HL-60/S4 treated with phorbol 12-myristate 13-acetate at 8.2 ng/mL for 4 days and 3 days (cell line): ENCODE measurements at regions not wholly inside any gene's neighbourhood (a gene's known extent, or its start where the extent isn't known, plus 50 kb on each side); places are given as distances from the start of the nearest gene placed in this dataset.

Experiments
- in situ Hi-C: fragments of 300-500 bp; cut with MboI; formaldehyde crosslinking; loops from 2 replicates; pipeline ENCODE4 v1.15.0; 2022; ENCODE audit warnings: low sequenced_read_pairs

DNA sequence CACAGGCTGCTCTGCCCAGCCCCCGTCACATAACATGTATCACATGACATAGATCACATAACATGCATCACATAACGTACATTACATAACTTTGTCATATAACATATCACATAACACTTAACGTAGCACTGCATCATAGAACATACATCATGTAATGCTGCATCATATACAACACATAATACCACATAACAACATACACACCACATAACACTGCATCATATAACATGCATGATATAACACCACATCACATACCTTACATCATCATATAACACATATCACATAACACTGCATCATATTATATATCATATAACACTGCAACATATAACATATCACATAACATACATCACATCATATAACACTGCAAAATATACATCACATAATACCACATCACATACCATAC, 83.8 kb downstream of the AXIN2 start:
- in situ Hi-C loops: no loop called here

DNA sequence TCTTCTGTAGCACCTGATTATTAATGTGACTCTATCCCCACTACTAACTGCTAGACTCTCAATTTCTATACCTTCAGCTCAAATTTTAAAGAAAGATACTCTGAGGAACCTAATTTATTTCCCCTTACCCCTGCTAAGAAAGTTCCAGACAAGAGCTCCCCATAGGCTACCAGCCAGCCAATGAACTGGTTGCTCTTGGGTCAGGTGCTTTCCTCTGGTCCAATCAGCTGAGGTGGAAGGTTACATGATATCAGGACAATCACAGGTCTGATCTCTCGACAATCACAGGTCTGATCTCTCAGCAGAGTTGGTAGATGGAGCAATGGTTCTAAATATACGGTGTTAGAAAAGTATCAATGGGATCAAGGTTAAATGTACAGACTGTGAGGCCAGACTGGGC, 86.8 kb downstream of the AXIN2 start:
- in situ Hi-C loops: no loop called here

DNA sequence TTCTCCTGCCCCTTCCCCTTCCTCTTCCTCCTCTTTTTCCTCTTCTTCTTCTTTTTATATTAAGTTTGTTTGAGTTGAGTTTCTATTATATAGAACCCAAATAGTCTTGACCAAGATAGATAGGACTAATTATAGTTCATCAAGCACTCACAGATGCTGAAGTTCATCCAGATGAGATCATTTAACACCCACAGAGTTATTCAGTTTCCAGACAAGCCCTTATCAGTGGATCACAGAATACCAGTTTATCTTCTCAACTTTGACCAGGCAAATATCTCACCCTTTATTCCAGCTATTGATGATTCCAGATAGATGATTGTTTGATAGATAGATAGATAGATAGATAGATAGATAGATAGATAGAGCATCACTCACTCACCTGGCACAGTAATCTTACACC, 87.5 kb downstream of the AXIN2 start:
- in situ Hi-C loops: no loop called here

DNA sequence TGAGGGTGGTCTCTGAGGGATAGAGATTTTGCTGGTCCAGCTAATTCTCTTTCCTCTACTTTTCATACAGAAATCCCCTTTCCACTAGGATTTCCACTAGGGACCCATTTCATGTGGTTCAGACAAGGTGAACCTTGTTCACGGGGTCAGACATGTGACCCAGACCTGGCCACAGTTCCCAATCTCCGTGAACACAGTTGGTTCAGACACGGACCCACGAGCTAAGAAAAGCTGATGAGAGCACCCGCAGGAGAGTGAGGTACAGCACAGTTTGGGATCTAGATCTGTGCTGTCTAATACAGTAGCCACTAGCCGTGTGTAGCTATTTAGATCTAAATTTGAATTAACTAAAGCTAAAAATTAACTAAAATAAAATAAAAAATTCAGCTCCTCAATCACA, 88.1 kb downstream of the AXIN2 start:
- in situ Hi-C loops: no loop called here

DNA sequence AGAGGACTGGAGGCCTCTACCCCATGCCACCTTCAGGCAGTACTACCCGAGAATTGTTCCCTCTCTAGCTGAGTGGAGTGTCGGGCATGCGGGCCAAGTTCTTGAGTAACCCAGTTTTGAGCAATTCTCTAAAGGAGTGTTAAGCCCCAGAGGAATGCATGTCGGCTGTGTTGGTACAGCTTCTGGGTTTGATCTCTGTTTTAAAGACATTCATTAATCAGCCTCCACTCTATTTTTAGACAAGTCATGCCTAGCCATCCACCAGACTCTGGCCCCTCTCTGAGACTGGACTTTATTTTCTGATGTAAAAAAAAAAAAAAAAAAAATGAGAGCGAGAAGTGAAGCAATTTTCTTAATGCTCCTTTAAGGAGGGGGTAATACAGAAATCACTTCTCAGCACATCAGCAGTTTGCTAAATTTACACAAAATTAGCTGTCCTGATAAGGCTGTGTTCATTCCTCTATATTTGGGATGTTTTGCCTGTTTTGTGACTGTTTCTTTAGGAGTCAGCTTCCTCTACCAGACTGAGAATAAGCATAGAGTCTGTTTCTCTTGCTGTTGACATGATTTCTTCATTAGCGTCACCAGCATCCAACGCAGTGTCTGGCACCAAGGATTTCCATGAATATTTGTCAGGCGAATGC, 88.7 kb downstream of the AXIN2 start:
- in situ Hi-C loops: no loop called here

DNA sequence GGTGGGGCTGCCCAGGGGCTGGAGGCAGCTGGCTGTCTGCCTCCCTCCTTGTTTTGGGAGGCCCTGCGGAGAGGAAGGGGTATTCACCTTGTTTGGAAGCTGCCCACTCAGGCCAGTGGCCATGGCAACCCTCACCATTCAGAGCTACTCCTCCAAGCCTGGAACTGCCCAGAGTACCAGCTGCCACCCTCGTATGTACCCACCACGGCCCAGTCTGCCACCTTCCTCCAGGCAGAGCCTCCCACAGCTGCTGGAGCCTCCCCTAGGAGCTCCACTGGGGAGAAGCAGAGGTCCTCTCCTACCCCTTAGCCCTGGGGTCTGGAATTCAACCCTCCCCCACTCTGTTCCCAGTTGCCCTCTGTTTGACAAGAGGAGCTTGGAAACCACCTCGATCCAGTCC, 90.7 kb downstream of the AXIN2 start:
- in situ Hi-C loops: no loop called here

DNA sequence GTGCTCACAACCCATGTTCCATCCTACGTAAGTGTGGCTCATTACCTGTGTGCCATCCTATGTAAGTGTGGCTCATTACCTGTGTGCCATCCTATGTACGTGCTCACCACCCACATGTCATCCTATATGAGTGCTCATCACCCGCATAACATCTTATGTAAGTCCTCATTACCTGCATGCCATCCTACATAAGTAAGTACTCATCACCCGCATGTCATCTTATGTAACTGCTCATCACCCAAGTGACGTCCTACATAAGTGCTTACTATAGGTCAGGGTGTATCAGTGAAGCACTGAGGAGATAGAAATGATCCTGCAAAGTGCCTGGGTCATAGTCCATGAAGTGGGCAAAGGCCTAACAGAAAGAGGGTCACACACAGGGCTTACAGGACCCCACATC, 93.1 kb downstream of the AXIN2 start:
- in situ Hi-C loops: no loop called here

DNA sequence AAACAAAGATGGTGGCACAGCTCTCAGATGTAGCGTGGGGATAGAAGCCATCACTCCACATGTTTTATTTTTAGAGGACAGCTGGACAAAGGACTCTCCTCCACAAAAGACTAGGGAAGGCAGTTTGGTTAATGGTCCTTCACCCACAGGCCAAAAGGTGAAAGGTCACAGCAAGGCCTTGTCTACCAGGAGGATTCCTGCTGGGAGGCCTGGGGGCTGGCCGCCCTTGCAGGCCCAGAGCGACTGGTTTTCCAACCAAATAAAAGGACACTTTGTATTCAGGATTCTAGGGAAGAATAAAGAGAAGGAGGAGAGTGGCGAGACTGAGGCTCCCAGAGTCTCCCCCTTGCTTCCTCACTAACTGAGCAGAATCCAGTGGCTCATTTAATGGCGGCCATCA, 94.3 kb downstream of the AXIN2 start:
- in situ Hi-C loops: no loop called here

DNA sequence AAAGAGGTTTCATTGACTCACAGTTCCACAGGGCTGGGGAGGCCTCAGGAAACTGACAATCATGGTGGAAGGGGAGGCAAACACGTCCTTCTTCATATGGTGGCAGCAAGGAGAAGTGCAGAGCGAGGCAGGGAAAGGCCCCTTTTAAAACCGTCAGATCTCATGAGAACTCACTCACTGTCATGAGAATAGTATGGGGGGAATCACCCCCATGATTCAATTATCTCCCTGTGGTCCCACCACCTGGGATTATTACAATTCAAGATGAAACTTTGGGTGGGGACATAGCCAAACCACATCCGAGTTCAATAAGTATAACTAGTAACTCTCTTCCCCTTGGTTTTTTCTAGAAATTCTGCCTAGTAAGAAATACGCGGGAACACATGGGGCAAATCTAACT, 94.9 kb downstream of the AXIN2 start:
- in situ Hi-C loops: no loop called here

DNA sequence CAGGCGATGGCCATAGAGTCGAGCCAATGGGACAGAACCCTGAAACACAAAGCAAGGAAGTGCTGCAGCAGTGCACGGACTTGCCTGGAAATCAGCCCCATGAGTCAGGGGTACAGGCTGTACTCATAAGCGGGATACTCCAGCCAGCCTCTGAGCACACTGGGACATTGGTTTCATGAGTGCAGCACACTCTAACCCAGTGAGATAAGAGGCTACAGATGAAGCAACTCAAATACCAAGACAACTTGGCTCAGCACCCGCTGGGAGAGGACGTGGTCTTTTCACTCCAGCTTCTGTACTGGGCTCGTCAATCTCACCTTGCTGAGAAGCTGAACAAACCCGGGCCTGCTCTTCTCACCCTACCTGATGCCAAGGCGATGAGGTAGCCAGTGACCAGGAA, 98.2 kb downstream of the AXIN2 start:
- in situ Hi-C loops: no loop called here

DNA sequence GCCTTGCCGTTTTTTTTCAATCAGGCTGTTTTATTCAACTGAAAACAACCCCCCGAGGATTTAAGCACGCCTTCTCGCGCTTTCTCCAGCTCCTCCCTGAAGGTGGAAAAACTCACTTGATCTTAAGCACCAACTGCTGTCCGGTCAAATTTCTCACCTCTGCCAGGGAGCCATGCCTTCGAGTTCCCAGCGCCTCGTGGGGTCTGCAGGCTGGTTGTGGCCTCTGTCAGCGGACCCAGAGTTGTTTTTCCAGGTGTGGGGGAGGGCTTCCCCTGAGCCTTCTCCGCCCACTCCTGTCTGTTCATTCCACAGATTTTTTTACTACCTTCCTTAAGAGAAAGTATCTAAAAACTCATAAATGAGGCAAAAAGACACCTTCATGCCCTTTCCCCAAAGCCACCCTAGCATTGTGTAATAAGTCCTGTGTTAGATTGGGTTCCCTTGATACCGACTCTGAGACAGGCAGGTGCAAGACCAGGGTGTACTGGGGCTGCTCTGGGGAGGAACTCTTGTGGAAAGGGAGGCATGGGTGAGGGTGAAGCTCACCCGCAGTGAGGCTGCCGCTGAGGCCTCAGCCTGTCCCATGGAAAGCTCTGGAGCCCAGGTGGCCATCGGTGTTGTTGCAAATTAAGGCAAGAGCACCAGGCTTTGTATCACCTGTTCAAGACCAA, 101.6 kb downstream of the AXIN2 start:
- in situ Hi-C loops: no loop called here

DNA sequence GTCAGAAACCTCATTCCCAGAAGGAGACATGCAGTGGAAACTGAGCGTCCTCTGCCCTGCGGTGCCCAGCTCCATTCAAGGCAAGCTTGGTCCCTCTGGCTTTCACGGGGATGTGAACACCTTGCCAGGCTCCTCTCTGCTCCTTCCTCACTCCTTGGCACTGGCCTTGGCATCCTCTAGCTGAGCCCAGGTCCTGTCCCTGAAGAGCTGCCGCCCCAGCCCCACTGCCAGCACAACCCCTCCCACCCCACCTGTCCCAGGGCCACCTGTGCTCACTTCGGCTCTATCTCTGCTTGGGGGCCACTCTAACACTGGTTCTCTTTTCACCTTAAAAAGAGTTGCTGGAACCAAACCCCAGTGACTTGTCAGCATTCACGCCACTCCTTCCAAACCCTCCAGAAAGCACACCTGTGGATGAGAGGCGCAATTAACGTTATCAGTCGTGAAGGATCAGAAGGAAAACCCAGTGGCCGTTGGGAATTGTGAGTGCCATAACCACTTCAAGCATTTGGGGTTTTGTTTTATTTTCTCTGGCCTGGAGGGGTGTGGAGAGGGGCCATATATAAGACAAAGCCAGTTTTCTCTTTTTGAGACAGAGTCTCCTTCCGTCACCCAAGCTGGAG, 103.7 kb downstream of the AXIN2 start:
- in situ Hi-C loops: no loop called here

DNA sequence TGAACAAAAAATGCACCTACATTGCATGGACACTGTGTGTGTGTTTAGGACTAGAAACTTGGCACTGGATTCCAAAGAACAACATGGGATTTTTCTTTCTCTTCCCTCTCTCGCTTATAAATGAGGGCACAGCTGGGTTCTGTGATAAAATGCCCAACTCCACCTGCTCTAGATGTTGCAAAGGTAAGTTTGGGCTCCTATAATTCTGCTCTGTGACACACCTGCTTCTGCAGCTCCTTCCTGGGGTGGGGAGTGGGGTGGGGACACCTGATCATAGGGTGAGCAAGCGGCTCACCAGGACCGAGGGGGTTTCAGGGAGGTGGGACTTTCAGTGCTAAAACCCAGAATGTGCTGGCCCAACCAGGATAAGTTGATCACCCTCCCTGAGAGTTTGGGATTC, 104.3 kb downstream of the AXIN2 start:
- in situ Hi-C loops: no loop called here

DNA sequence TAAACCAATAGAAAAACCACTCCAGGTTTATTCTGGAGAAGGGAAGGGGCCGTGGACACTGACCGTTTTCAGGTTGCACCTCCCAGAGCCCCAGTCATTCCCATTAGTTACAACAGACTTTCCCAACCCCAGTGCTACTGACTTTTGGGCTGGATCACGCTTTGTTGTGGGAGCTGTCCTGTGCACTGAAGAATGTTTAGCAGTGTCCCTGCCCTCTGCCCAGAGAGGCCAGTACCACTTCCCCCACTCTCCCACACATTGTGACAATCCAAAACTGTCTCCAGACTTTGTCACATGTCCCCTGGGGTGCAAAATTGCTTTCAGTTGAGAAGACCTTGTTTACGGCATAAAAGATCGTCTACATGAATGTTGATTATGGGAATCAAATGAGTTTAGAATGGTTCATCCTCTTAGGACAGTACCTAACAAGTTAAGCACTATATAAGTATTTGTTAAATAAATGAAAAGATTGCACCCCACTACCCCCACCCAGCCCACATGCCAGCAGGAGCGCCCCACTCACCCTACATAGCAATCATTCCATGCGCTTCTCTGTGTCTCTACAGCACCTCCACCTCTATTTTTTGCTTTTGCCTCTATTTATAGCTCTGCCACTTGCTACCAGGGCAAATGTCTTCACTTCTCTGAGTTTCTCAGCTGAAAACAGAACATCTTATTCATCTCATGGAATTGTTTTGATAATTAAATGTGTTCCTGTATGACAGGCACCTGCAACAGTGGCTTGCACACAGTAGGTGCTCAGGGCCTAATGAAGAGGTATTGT, 104.9 kb downstream of the AXIN2 start:
- in situ Hi-C loops: no loop called here

DNA sequence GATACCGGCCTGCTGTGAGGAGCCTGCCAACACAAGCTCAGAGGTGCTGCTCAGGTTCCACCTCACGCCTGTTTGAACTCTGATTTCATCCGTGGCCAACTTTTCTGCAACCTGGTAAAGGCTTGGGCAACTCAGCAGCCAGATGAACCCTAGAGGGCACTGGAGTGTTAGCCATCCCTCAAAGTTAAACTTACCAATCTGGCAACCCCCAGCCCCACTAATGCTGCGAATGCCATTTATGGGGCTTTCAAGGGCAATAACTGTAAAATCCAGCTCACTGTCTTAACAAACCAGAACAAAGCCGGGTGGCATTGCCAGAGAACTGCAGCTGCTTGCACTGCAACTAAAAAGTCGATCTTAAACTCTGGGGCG, 105.5 kb downstream of the AXIN2 start:
- in situ Hi-C loops: no loop called here

DNA sequence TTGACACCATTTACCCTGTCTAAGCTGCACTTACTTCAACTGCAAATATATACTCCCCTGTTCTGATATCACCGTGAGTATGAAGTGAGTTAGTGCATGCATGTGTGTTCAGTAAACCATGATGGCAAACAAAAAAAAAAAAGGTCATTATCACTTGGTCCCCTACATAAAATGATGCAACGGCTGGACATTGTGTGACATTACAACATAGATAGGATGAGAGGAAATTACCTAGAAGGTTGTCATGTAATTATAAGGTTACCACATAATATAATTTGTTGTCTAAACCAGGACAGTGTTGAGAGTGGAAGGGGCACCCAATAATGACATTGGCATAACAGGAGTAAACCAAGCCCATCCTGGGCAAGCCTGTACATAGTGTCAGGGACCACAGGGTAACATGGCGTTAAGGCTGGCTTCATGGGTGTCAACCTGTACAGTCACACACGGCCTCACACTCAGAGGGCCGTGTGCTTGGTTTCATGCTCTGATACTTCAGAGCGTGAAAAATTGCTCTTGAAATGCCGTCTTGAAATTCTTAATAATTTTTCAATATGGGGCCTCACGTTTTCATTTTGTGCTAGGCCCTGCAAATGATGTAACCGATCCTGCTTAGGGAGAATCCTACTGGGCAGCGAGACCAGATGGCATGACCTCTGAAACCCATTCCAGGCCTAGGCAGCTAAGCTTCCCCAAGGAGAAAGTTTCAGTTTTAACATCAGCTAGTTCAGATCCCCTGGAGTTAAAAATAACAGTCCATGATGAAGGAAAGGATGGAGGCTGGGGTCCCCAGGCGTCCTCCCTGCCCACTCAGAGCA, 106.1 kb downstream of the AXIN2 start:
- in situ Hi-C loops: no loop called here

DNA sequence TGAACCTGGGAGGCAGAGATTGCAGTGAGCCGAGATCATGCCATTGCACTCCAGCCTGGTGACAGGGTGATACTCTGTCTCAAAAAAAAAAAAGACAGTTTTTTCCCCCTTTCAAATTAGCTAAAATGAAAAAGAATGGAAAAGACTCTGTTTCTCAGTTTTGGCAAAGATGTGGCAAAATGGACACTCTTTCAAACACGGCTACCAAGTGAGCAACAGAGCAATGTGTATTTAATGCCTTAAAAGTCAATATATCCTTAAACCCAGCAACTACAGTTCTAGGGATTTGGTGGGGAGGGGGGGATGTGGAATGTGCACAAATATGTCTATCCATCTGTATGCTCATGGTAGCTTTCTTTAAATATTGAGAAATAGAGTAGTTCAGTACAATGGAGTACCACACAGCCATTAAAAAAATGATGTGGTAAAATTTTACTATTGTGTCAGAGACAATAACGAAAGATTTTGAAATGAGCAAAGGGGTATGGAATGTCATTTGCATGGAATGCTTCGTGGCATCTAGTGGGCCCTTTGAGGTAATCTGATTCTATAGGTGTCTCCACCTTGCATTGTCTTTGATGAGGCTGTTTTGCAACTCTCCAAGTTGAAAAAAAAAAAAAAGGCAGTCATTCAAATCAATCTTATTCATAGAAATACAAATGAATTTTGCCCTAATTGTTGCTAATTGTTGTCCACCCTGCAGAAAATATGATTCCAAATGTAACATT, 108.1 kb downstream of the AXIN2 start:
- in situ Hi-C loops: no loop called here

DNA sequence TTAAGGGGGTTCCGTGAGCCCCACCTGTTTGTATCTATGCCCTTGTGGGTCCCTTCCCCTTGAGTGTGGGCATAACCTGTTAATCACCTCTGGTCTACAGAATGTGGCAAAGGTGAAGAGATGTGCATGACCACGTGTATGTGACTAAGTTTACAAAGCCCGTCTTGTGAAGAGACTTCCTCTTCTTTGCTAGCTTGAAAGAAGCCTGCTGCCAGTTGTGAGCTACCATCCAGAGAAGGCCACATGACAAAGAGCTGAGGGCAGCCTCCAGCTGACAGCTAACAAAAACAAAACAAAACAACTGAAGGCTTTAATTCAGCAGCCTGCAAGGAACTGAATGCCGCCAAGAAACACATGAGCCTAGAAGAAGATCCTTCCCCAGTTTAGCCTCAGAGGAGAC, 112.0 kb downstream of the AXIN2 start:
- in situ Hi-C loops: loop anchor here (25.0 kb wide), 1 partner anchor 88 kb away; no protein-coding TSS in a partner anchor

DNA sequence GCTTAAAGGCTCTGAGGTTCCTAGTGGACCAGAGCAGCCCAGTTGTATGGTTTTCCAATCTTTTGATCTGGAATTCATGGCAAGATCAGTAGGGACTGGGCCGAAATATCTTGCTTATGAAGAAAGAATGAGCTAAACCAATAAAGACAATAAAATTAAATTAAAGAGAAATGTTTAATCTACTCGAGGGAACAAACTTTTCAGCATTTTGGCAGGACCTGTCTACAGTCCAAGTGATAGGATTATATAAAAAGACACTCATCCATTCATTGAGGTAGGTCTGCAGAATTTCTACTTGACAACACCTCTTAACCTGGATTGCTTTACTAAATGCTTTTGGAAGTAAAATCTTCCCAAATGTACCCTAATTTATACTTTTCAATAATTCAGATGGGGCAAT, 113.6 kb downstream of the AXIN2 start:
- in situ Hi-C loops: loop anchor here (25.0 kb wide), 1 partner anchor 89 kb away; no protein-coding TSS in a partner anchor
